ENCODE measurements at regions not wholly inside any gene's neighbourhood (a gene's known extent, or its start where the extent isn't known, plus 50 kb on each side); places are given as distances from the start of the nearest gene placed in this dataset.

- Mint-ChIP-seq H3K36me3 (ENCODE audit: low read depth) (peaks cover 9% of the 10 kb centered on the region), H3K4me3 (no peak overlapping the region), H3K9me3 (peaks cover 18% of the 10 kb centered on the region), H3K27ac (no peak overlapping the region), H3K27me3 (ENCODE audit: insufficient read depth) (peaks cover 10% of the 10 kb centered on the region), H3K4me1 (ENCODE audit: low read depth) (no peaks in the 10 kb centered on the region)
- DNase-seq = no peak
- TF ChIP-seq, protein P1, sequence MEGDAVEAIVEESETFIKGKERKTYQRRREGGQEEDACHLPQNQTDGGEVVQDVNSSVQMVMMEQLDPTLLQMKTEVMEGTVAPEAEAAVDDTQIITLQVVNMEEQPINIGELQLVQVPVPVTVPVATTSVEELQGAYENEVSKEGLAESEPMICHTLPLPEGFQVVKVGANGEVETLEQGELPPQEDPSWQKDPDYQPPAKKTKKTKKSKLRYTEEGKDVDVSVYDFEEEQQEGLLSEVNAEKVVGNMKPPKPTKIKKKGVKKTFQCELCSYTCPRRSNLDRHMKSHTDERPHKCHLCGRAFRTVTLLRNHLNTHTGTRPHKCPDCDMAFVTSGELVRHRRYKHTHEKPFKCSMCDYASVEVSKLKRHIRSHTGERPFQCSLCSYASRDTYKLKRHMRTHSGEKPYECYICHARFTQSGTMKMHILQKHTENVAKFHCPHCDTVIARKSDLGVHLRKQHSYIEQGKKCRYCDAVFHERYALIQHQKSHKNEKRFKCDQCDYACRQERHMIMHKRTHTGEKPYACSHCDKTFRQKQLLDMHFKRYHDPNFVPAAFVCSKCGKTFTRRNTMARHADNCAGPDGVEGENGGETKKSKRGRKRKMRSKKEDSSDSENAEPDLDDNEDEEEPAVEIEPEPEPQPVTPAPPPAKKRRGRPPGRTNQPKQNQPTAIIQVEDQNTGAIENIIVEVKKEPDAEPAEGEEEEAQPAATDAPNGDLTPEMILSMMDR (IDR thresholded peaks at IDR 0.05) = no peak
These were observed 51.0 kb upstream of the PPP2R2D start for GRCh38 chr10:131849591-131850382.

- peaks cover 21% of the 10 kb centered on the region for H3K9me3 Mint-ChIP-seq
- DNase-seq = no peak
- TF ChIP-seq, protein P1 (IDR thresholded peaks at IDR 0.05) = no peak
- no peak overlapping the region for H3K4me3 Mint-ChIP-seq
- peaks cover 9% of the 10 kb centered on the region for H3K36me3 Mint-ChIP-seq (ENCODE audit: low read depth)
- no peaks in the 10 kb centered on the region for H3K4me1 Mint-ChIP-seq (ENCODE audit: low read depth)
- peaks cover 10% of the 10 kb centered on the region for H3K27me3 Mint-ChIP-seq (ENCODE audit: insufficient read depth)
- H3K27ac Mint-ChIP-seq = no peak overlapping the region; the same call in 1 of the 2 replicates
These were observed 50.4 kb upstream of the PPP2R2D start for GRCh38 chr10:131850383-131850870.
